ENCODE measurements at regions not wholly inside any gene's neighbourhood (a gene's known extent, or its start where the extent isn't known, plus 50 kb on each side); places are given as distances from the start of the nearest gene placed in this dataset.
A peak's percentile ranks its signal among the peaks of the same experiment; 100 is the strongest.
"Not testable (repeated sequence)": the region's sequence is repeated elsewhere in the genome, so short reads cannot be mapped to it uniquely, and the experiment has no call there.

DNA sequence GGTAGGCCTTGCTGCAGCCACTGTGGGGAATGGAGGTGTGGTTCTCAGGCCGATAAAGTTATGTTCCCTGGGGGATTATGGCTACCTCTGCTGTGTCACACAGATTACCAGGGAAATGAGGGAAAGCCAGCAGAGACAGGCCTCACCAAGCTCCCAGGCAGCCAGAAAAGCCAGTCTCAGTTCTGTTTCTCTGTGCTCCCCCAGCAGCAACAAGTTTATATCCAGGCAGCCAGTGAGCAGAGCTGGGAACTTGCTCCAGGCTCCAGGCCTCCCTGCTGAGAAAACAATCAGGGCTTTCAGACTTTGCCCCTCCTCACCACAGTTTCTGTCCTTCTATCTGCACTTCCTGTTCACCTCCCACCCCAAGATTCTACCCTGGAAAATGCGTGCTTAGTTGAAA lies 596.6 kb upstream of the GYPC start:
- peak; percentile 44 for DNase-seq (ENCODE audit: low spot score)

DNA sequence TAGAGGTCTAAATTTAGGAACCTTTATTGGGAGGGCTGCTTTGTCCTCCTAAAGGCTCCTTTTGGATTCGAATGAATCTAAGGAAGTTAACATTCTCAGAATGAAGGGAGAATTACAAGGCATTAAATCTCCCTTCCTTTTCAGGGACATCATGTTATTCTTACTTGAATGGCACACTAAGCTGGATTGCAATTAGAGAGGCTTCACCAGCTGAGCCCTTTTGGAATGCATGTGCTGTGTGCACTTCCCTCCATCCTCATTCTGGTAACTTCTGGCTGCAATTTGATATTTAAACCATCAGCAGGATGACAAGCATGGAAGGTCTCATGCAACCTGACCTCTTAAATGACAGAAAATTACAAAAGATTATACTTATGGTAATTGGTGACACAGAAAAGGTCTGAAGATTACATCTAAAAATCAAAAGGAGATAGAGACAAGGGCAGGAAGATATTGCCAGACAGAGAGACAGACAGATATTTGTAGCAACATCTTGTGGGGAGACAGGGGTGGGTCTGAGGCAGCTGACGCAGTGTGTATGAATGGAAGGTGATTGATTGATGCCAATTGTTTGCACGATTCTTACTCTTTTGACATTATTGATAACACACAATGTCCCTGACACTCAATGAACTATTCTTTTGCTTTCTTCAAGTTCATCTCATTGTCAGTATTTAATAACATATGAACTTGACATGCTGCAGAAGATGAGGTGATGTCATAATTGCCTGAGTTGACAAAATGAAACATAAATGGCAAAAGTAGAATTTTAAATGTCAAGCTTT lies 570.8 kb upstream of the GYPC start:
- DNase-seq (ENCODE audit: low spot score) = no peak

DNA sequence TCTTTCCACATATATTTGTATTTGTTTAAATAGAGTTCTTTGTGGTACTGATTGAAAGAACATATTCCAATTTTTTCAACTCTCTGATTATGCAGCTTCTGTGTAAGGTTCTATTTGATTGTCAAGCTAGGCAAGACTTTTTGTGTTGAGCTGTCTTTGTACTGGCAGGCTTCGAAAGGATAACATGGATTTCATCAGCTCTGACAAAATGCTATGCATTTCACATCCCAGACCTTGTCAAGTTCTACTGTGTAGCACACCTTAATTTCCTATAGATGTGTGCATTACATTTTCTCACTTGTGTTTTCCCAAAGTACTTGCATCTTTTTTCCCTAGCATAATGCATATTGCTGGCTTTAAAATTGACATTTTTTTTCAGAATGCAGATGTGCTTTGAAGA lies 555.0 kb upstream of the GYPC start:
- no peak for DNase-seq (ENCODE audit: low spot score)

DNA sequence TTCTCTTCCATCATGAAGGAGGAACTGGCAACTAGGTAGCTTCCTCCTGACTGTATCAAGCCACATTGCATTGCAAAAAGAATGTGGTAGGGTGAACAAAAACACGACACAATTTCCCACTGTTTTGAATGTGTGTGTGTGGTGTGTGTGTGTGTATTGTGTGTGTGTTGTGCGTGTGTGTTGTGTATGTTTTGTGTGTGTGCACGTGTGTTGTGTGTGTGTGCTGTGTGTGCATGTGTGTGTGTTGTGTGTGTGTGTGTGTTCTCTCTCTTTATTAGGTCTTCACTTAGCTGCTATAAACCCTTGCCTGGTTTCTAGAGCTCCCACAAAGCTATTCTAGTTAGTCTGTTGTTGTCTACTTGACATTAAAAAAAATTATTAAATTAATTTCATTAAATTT lies 550.0 kb upstream of the GYPC start:
- no peak for DNase-seq (ENCODE audit: low spot score)

DNA sequence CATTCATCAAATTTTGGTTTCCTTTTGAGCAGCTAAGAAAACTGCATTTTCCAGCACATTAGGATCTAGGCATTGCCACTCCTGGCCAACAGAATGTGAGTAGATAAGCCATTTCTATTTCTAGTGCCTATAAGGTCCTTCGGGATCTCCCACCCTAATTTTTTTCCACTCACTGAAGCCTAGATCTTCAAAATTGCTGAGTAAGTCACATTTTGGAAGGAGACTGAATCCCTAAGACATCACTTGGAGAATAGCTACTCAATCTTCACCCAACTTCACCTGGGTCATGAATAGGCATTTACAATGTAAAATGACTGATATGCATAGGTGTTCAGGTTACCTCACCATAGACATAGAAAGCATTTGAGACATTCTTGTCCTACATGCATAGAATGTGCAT lies 548.1 kb upstream of the GYPC start:
- DNase-seq (ENCODE audit: low spot score) = no peak

DNA sequence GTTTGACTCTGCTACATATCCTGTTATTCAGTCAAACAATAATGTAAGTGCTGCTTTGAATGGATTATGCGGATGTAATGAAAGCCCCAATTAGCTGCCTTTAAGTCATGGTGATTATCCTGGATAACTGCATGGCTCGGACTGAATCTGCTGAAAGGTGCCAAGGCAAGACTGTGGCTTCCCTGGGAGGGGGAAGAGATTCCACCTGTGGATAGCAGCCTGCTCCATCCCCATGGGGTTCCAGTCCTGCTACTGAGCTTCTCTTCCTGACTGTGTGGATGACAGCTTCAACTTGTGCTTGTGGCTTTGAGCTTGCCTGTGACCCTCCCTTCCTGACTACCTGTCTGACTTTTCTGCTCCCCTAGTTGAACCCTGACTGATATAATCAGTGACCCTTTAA lies 540.0 kb upstream of the GYPC start:
- DNase-seq (ENCODE audit: low spot score) = no peak

DNA sequence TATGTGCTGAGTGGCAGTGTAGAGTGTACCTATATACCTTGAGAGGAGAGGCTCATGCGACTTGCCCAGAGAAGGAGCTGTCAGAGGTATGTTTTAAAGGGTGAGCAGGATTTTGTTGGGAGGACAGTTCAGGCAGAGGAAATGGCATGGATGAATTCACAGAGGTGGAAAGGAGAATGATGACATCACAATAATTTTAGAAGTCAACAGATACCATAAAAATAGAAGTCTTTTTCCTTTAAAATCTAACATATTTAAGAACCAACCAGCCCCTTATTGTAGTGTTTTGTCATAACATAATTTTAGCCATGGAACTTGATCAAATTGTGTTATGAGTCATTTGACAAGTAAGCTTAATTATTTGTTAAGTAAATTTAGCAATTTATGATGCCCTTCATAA lies 538.1 kb upstream of the GYPC start:
- DNase-seq (ENCODE audit: low spot score) = no peak

DNA sequence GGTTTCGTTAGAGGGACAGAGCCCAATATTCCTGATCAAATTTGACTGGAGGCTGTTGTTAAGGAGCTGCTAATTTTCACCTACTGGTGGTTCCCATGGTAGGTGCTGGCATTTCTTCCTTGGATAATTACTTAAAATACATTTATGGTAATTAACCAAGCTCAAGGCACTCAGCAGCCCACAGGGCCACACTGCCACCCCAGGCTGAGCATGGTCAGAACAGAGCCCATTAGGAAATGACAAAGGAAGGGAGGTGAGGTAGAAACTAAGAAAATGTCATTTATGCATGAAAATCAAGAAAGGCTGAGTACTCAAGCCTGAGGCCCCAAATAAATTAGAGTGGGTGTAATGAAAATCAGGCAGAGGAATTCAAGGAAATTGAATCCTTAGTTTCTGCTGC lies 510.2 kb upstream of the GYPC start:
- DNase-seq (ENCODE audit: low spot score) = no peak

DNA sequence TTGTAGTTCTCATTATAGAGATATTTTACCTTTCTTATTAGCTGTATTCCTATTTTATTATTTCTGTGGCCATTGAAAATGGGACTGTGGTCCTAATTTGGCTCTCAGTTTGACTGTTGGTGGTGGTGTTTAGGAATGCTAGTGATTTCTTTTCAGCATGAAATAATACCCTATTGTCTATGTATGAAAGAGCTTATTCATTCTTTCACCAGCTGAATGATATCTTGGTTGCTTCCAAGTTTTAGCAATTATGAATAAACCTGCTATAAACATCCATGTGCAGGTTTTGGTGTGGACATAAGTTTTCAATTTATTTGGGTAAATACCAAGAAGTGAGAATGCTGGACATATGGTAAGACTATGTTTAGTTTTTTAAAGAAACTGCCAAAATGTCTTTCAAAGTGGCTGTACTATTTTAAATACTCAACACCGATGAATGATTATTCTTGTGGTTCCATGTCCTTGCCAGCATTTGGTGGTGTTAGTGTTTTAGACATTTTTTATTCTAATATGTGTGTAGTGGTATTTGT lies 501.6 kb upstream of the GYPC start:
- peak; percentile 28 for DNase-seq (ENCODE audit: low spot score)

DNA sequence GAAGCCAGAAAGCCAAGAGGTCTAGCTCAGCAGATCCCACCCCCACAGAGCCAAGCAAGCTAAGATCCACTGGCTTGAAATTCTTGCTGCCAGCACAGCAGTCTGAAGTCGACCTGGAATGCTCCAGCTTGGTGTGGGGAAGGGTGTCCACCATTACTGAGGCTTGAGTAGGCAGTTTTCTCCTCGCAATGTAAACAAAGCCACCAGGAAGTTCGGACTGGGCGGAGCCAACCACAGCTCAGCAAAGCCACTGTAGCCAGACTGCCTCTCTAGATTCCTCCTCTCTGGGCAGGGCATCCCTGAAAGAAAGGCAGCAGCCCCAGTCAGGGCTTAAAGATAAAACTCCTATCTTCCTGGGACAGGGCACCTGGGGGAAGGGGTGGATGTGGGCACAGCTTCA lies 495.0 kb upstream of the GYPC start:
- not testable (repeated sequence) for DNase-seq (ENCODE audit: low spot score)

DNA sequence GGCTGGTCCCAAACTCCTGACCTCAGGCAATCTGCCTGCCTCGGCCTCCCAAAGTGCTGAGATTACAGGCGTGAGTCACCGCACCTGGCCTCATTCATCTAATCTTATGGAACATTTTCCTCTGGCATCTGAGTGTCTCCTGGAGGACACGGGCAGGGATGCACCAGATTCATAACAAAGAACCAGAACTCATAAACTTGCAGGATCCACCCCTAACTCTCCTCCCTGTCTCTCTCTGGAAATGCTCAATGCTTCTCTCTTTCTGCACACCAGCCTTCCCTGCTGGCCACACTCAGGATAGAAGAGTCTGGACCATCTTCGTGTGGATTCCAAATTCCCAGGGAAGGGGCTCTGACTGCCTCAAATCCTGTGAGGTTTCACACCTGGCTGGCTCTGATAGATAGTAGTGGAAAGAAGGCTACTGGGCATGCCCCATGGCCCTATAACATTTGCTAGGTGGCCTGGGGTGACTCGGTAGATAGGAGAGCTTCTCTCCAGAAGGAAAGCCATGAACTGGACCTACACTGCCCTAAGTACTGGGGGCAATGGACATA lies 483.2 kb upstream of the GYPC start:
- no peak for DNase-seq (ENCODE audit: low spot score)

DNA sequence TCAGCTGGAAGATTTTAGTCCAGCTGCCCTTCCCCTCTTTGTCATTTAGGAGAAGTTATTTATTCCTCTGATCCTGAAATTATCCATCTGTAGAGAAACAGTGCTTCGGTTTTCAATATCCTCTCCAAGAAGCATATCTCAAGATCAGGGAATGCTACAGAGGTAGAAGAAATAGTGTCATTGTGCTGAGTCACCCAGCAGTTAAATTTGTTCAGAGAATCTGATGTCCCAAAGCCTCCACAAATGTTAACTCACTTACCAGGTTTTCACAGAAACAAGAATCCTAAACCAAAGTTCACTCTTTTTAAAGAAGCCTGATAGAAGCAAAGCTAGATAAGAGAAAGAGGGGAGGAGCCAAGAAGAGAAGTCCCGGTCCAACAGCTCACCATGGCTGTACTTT lies 480.7 kb upstream of the GYPC start:
- DNase-seq (ENCODE audit: low spot score) = no peak

DNA sequence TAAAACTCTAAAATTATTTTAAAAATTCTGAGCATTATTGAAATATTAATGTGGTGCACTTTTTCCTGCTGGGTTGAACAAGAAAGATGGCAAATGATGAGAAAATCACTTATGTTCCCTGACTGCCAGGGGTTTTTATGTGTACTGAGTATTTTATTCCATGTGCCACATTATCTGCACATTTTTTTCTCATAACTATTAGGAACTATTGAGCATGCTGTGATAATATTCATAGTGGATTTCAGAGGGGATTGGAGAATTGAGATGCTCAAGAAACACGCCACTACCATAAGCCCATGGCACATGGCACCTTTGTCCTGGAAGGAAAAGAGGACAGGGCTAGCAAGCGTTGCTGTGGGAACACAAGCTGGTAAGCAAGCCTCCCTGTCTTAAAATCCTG lies 478.5 kb upstream of the GYPC start:
- DNase-seq (ENCODE audit: low spot score) = no peak

DNA sequence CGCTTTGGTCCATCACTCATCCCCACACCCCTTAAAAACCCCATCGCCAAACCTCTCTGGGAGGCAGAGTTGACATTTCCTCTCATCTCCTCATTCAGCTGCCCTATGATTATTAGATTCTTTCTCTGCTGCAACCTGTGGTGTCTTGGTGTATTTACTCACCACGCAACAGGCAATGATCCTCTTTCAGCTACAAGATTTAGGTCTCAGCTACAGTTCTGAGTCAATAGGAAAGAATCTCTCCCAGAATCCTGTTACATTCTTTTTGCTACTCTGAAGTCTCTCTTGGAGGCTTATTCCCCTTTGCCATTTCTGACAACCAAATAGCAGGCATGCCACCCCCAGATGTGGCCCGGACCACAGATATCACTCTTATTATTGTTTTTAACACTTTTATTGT lies 468.3 kb upstream of the GYPC start:
- DNase-seq (ENCODE audit: low spot score) = no peak

DNA sequence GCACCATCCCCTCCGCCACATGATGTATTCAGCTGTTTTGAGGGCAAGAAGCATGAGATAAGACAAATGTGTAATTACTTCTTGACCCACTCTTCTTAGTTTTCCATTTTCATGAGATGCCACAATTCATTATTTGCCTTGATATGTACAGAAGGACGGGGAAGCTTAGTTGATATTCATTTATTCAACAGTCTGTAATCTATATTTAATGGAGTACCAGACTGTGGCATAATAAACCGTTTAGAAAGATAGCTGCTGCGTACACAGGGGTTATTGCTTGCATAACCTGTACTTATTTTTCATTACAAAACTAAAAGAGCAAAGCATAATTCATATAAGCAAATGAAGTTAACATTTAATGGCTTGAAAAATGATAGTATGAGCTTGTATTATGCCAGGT lies 466.4 kb upstream of the GYPC start:
- DNase-seq (ENCODE audit: low spot score) = no peak

DNA sequence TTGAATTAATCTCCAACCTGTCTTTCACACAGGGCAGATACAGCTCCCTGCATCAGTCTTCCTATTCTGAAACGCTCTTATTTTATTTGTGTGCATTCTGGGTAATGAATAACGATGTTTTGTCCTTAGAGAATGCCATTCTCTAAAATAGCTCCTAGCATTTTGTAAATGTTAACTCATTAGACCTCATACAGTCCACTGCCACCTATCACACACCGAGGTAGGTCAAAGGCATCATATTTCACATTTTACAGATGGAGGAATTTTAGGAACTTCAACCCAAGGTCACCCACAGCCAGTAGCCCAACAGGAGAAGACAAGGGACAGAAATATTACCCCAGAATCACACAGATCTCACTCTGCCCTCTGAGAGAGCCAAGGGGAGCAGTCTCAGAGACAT lies 455.4 kb upstream of the GYPC start:
- no peak for DNase-seq (ENCODE audit: low spot score)

DNA sequence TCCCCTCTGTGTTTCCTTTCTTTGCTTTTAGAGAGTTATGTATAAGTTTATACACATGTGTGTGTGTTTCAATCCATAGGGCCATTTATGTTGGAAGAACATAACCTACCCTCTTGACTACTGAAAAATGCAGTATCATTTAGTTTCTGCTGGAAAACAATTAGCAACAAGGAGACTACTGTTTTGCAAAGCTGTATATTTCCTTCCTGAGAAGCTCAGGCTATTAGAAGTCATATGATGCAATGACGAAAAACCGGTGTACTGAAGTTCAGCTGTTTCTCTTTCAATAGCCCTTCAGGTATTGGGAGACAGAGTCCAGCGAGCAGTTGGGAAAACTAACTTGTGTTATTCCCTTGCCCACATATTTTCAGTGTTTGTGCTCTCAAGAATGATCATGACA lies 447.7 kb upstream of the GYPC start:
- peak; percentile 88 for DNase-seq (ENCODE audit: low spot score)

DNA sequence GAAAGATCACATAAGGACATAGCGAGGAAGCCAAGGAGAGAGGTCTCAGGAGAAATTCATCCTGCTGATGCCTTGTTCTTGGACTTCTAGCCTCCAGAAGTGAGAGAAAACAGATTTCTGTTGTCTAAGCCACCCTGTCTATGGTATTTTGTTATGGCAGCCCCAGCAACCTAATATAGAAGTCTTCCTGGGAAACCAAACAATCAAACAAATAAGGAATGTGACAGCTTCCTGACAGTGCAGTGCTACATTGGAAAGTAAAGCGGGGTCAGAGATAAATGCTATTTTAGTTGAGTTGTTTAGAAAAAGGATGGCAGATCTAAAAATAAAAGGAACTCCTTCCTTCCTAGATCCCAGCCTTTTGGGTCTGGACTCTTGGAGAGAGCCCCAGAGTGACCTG lies 443.2 kb upstream of the GYPC start:
- no peak for DNase-seq (ENCODE audit: low spot score)

DNA sequence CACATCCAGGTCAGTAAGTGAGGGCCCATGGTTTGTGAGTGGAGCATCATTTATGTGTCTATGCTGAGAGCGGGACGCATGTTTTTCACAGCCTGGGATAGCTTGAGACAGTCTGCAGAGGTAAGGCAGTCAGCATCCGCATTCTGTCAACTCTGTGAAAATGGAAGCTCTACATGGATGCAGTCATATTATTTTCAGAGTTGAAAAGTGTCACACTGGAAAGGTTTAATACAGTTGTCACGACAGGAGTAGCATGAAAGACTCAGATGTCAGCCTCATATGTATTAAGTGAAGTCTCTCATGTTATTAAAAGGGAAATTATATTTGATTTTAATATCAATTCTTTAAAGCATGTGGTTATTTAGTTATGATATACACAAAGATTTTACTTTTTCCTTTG lies 436.9 kb upstream of the GYPC start:
- DNase-seq (ENCODE audit: low spot score) = no peak

DNA sequence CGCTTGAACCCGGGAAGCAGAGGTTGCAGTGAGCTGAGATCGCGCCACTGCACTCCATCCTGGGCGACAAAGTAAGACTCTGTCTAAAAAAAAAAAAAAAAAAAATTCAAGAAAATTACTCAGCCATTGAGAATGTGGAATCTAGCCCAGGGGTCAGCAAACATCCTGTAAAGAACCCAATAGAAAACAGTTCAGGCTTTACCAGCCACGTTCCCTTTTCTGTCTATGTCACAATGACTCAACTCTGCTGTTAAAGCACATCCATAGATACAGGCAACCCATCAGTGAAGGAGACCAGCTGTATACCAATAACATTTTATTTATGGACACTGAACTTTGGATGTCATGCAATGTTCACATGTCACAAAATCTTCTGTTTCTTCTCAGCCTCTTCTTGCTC lies 435.6 kb upstream of the GYPC start:
- peak; percentile 75 for DNase-seq (ENCODE audit: low spot score)

DNA sequence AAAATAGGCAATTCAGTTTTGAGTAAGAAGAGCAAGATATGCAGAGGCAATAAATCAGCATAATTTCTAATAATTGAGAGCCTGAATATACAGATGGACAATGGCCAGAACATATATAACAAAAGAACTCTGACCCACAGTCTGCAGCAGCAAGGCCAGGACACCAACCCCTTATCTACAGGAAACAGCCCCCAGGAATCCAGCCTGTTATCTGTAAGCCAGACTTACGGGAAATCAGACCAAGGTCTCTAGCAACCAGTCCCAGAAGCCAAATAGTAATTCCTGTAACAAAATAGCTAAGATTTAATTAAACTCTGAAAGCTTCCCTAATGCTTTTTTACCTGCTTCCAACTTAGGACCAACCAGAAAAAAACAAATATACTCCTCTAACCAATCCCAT lies 434.5 kb upstream of the GYPC start:
- DNase-seq (ENCODE audit: low spot score) = no peak

DNA sequence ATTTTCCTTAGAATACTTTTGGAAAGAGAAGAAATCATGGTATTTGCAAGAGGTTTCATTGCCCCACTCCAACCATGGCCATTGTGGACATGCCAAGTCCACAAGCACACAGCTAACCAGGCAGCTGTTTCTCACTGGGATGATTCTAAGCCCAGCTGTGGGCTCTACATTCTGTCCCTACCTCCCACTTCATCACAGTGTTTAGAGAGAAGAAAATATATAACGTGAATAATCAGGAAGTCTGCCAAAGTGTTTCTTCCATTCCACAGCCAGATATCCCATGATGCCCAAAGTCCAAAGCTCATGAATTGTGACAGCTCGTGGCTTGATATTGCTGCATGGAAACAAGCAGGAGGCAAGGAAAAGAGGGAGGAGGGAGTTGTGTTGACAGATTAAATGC lies 433.7 kb upstream of the GYPC start:
- DNase-seq (ENCODE audit: low spot score) = no peak

DNA sequence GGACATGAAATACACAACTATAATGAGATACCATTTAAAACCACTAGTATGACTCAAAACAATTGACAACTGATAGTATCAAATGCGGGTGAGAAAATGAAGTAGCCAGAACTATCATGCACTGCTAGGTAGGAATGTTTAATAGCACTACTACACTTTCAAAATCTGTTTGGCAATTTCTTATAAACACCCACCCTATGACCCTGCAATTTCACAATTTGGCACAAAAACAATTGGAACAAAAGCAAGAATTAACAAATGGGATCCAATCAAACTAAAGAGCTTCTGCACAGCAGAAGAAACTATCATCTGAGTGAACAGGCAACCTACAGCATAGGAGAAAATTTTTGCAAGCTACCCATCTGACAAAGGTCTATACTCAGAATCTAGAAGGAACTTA lies 431.2 kb upstream of the GYPC start:
- no peak for DNase-seq (ENCODE audit: low spot score)

DNA sequence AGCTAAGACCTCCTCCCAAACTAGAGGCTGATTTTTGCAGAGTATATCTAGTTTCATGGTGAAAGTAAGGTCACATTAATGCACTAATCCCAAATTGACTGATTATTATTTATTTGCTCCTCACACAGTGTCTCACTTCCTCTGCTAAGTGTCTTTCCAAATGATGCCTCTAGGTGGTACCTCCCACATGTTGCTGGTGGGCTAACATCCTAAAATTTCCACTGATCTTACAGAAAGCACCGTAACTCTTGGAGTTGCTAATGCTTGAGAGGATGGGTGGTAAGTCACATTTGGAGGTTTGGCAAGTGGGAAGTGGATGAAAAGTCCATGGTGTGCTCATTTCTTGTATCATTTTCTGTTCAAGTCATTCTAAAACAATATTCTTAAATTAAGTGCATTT lies 428.7 kb upstream of the GYPC start:
- no peak for DNase-seq (ENCODE audit: low spot score)
